ENCODE measurements at regions not wholly inside any gene's neighbourhood (a gene's known extent, or its start where the extent isn't known, plus 50 kb on each side); places are given as distances from the start of the nearest gene placed in this dataset.

GRCh38 chr3:177831361-177831760, 634.1 kb upstream of the TBL1XR1 start:
- 94% methylated on average over 4 of the region's 4 CpGs for WGBS
- Histone ChIP-seq H3K4me3 (no peak overlapping the region), H3K27ac (replicated peaks in 1 of 4) (peak overlapping the region; percentile 78 to 85 (median 78)), H3K4me1 (peaks cover 31 to 89% (median 86%) of the 10 kb centered on the region in 4 donors), H3K27me3 (no peaks in the 10 kb centered on the region), H3K9me3 (no peaks in the 10 kb centered on the region), H3K36me3 (no peaks in the 10 kb centered on the region)
- DNase-seq (ENCODE audit: extremely low spot score): no peak
- TF ChIP-seq POLR2A (IDR thresholded peaks at IDR 0.05; ENCODE audit: low read depth): no peak
- TF ChIP-seq POLR2AphosphoS5 (IDR thresholded peaks at IDR 0.05): no peak
- TF ChIP-seq EP300 (IDR thresholded peaks at IDR 0.05): no peak
- TF ChIP-seq CTCF (IDR thresholded peaks at IDR 0.05): no peak
- intact Hi-C loops (cut with DNase I): loop anchor here (10.0 kb wide), 1 partner anchor 467 kb away; no protein-coding TSS in a partner anchor

GRCh38 chr3:177832880-177833279, 635.6 kb upstream of the TBL1XR1 start:
- intact Hi-C loops (cut with DNase I): loop anchor here (10.0 kb wide), 1 partner anchor 468 kb away; no protein-coding TSS in a partner anchor
- Histone ChIP-seq H3K4me1 (peaks cover 31 to 89% (median 86%) of the 10 kb centered on the region in 4 donors), H3K27ac (replicated peaks in 1 of 4) (peak overlapping the region; percentile 40 to 71 (median 60)), H3K4me3 (no peak overlapping the region), H3K36me3 (no peaks in the 10 kb centered on the region), H3K9me3 (no peaks in the 10 kb centered on the region), H3K27me3 (no peaks in the 10 kb centered on the region)
- DNase-seq (ENCODE audit: extremely low spot score): no peak
- no peak for TF ChIP-seq POLR2AphosphoS5 (IDR thresholded peaks at IDR 0.05)
- TF ChIP-seq CTCF (IDR thresholded peaks at IDR 0.05): no peak
- TF ChIP-seq POLR2A (IDR thresholded peaks at IDR 0.05; ENCODE audit: low read depth): no peak
- WGBS: 24% methylated on average over 2 of the region's 2 CpGs

- H3K4me1 ChIP-seq: peaks cover 31 to 91% (median 87%) of the 10 kb centered on the region in 4 donors
Observed at GRCh38 chr3:177833332-177833731, 636.0 kb upstream of the TBL1XR1 start.

GRCh38 chr3:177835008-177835407, 637.7 kb upstream of the TBL1XR1 start:
- intact Hi-C loops (cut with DNase I): loop anchor here (10.0 kb wide), 1 partner anchor 470 kb away; no protein-coding TSS in a partner anchor
- Histone ChIP-seq H3K27me3 (no peaks in the 10 kb centered on the region), H3K9me3 (no peaks in the 10 kb centered on the region), H3K4me3 (no peak overlapping the region), H3K4me1 (peaks cover 27 to 80% (median 74%) of the 10 kb centered on the region in 4 donors), H3K27ac (replicated peaks in 1 of 4) (peak overlapping the region; percentile 60 to 71 (median 67)), H3K36me3 (no peaks in the 10 kb centered on the region)
- TF ChIP-seq POLR2A (IDR thresholded peaks at IDR 0.05; ENCODE audit: low read depth) (no peak), CTCF (IDR thresholded peaks at IDR 0.05) (no peak), POLR2AphosphoS5 (IDR thresholded peaks at IDR 0.05) (no peak), EP300 (IDR thresholded peaks at IDR 0.05) (no peak)
- 92% methylated on average over 2 of the region's 2 CpGs for WGBS
- no peak for DNase-seq (ENCODE audit: extremely low spot score)

More at GRCh38 chr3:177833332-177833731, 636.0 kb upstream of the TBL1XR1 start:
- no peaks in the 10 kb centered on the region for H3K9me3 ChIP-seq
- H3K36me3 ChIP-seq: no peaks in the 10 kb centered on the region
- no peak for DNase-seq (ENCODE audit: extremely low spot score)
- peak overlapping the region; percentile 40 to 71 (median 60) for H3K27ac ChIP-seq (replicated peaks in 1 of 4)
- H3K4me3 ChIP-seq: no peak overlapping the region
- 17% methylated on average over 2 of the region's 2 CpGs for WGBS
- intact Hi-C loops (cut with DNase I): loop anchor here (10.0 kb wide), 1 partner anchor 469 kb away; no protein-coding TSS in a partner anchor
- TF ChIP-seq POLR2AphosphoS5 (IDR thresholded peaks at IDR 0.05) (no peak), EP300 (IDR thresholded peaks at IDR 0.05) (no peak), CTCF (IDR thresholded peaks at IDR 0.05) (no peak), POLR2A (IDR thresholded peaks at IDR 0.05; ENCODE audit: low read depth) (no peak)
- H3K27me3 ChIP-seq: no peaks in the 10 kb centered on the region

- Histone ChIP-seq H3K27ac (replicated peaks in 1 of 4) (peak overlapping the region; percentile 60 to 71 (median 67)), H3K4me3 (no peak overlapping the region), H3K9me3 (no peaks in the 10 kb centered on the region), H3K27me3 (no peaks in the 10 kb centered on the region), H3K36me3 (no peaks in the 10 kb centered on the region), H3K4me1 (peaks cover 18 to 72% (median 65%) of the 10 kb centered on the region in 4 donors)
- DNase-seq (ENCODE audit: extremely low spot score): no peak
- intact Hi-C loops (cut with DNase I): loop anchor here (10.0 kb wide), 1 partner anchor 471 kb away; no protein-coding TSS in a partner anchor
- no peak for TF ChIP-seq POLR2A (IDR thresholded peaks at IDR 0.05; ENCODE audit: low read depth)
- TF ChIP-seq CTCF (IDR thresholded peaks at IDR 0.05): no peak
- TF ChIP-seq EP300 (IDR thresholded peaks at IDR 0.05): no peak
- TF ChIP-seq POLR2AphosphoS5 (IDR thresholded peaks at IDR 0.05): peak; percentile 21 to 53
- 41% methylated on average over 1 of the region's 1 CpG for WGBS
Observed at GRCh38 chr3:177835917-177836316, 638.6 kb upstream of the TBL1XR1 start.
